ENCODE measurements at regions not wholly inside any gene's neighbourhood (a gene's known extent, or its start where the extent isn't known, plus 50 kb on each side); places are given as distances from the start of the nearest gene placed in this dataset.

- no peaks in the 10 kb centered on the region for H3K4me1 ChIP-seq (ENCODE audit: control insufficient read depth, insufficient read depth, low read length)
- ChIA-PET CTCF (no interaction called here), POLR2A (no interaction called here)
- ATAC-seq, result no peak
- H3K9me3 ChIP-seq (ENCODE audit: control insufficient read depth, insufficient read depth, low read depth, low read length), result no peaks in the 10 kb centered on the region
- no peak overlapping the region for H3K4me3 ChIP-seq (ENCODE audit: low read depth in 2 of 2, low read length in 2 of 2)
- BruUV-seq (replicated peaks), result no TSS peak
- H3K27ac ChIP-seq (ENCODE audit: low read length), result no peak overlapping the region
- H3K36me3 ChIP-seq (ENCODE audit: control insufficient read depth, insufficient read depth, low read length), result no peaks in the 10 kb centered on the region
- TF ChIP-seq SIN3A (IDR thresholded peaks at IDR 0.05; ENCODE audit: borderline replicate concordance, insufficient read depth, low read depth, low read length) (no peak), CTCF (IDR thresholded peaks at IDR 0.05) (no peak), TCF7L2 (IDR thresholded peaks at IDR 0.05; ENCODE audit: low read depth, low read length) (no peak), POLR2AphosphoS5 (IDR thresholded peaks at IDR 0.05; ENCODE audit: low read depth, low read length) (no peak)
- TF ChIP-seq, protein P1, sequence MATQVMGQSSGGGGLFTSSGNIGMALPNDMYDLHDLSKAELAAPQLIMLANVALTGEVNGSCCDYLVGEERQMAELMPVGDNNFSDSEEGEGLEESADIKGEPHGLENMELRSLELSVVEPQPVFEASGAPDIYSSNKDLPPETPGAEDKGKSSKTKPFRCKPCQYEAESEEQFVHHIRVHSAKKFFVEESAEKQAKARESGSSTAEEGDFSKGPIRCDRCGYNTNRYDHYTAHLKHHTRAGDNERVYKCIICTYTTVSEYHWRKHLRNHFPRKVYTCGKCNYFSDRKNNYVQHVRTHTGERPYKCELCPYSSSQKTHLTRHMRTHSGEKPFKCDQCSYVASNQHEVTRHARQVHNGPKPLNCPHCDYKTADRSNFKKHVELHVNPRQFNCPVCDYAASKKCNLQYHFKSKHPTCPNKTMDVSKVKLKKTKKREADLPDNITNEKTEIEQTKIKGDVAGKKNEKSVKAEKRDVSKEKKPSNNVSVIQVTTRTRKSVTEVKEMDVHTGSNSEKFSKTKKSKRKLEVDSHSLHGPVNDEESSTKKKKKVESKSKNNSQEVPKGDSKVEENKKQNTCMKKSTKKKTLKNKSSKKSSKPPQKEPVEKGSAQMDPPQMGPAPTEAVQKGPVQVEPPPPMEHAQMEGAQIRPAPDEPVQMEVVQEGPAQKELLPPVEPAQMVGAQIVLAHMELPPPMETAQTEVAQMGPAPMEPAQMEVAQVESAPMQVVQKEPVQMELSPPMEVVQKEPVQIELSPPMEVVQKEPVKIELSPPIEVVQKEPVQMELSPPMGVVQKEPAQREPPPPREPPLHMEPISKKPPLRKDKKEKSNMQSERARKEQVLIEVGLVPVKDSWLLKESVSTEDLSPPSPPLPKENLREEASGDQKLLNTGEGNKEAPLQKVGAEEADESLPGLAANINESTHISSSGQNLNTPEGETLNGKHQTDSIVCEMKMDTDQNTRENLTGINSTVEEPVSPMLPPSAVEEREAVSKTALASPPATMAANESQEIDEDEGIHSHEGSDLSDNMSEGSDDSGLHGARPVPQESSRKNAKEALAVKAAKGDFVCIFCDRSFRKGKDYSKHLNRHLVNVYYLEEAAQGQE (IDR thresholded peaks at IDR 0.05; ENCODE audit: insufficient read depth in 1 of 2, low read depth in 2 of 2, low read length in 1 of 2), result no peak
- intact Hi-C loops (cut with micrococcal nuclease; ENCODE audit: unreplicated experiment) (no loop called here), in situ Hi-C loops (cut with HindIII; ENCODE audit: low pct_unique_long_range_greater_than_20kb, low sequenced_read_pairs) (no loop called here)
- no peaks in the 10 kb centered on the region for H3K27me3 ChIP-seq (ENCODE audit: control insufficient read depth, insufficient read depth, low read length)
- no peak for DNase-seq (ENCODE audit: low read depth, low spot score)
These were observed 507.1 kb upstream of the TNP1 start for GRCh38 chr2:217366966-217367365.

DNA sequence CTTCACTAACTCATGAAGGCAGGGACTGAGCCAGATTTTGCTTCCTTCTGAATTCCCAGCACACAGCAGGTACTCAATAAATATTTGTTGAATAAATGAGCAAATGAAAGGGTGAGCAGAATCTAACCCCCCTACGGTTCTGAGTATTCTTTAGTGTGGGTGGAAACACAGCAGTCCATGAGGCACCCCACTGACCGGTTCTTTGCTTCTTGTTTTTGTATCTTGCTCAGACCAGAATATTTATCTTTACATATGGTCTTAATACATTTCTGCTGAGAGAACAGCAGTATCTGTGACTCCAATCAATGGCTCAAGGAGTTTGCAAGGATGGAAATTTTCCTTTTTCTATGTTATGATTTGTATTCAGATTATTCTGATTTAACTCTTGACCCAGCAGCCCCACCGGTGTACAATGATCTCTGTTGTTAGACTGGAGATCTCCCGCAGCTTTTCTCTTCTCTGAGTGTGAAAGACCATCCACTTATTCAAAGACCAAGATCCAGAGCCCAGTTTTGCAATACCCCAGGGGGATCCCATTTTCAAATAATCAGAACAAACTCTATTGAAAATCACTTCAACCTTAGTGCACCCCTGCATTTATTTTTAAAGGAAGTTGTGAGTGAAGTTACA, 506.5 kb upstream of the TNP1 start:
- ATAC-seq, result no peak
- no peak for DNase-seq (ENCODE audit: low read depth, low spot score)
- ChIA-PET CTCF (no interaction called here), POLR2A (no interaction called here)
- no peaks in the 10 kb centered on the region for H3K4me1 ChIP-seq (ENCODE audit: control insufficient read depth, insufficient read depth, low read length)
- H3K36me3 ChIP-seq (ENCODE audit: control insufficient read depth, insufficient read depth, low read length), result no peaks in the 10 kb centered on the region
- no peak overlapping the region for H3K27ac ChIP-seq (ENCODE audit: low read length)
- intact Hi-C loops (cut with micrococcal nuclease; ENCODE audit: unreplicated experiment) (no loop called here), in situ Hi-C loops (cut with HindIII; ENCODE audit: low pct_unique_long_range_greater_than_20kb, low sequenced_read_pairs) (no loop called here)
- no peak overlapping the region for H3K4me3 ChIP-seq (ENCODE audit: low read depth in 2 of 2, low read length in 2 of 2)
- TF ChIP-seq TCF7L2 (IDR thresholded peaks at IDR 0.05; ENCODE audit: low read depth, low read length), result no peak
- TF ChIP-seq CTCF (IDR thresholded peaks at IDR 0.05), result no peak
- TF ChIP-seq, protein P1 (IDR thresholded peaks at IDR 0.05; ENCODE audit: insufficient read depth in 1 of 2, low read depth in 2 of 2, low read length in 1 of 2), result no peak
- TF ChIP-seq POLR2AphosphoS5 (IDR thresholded peaks at IDR 0.05; ENCODE audit: low read depth, low read length), result no peak
- TF ChIP-seq SIN3A (IDR thresholded peaks at IDR 0.05; ENCODE audit: borderline replicate concordance, insufficient read depth, low read depth, low read length), result no peak
- no peaks in the 10 kb centered on the region for H3K9me3 ChIP-seq (ENCODE audit: control insufficient read depth, insufficient read depth, low read depth, low read length)
- no peaks in the 10 kb centered on the region for H3K27me3 ChIP-seq (ENCODE audit: control insufficient read depth, insufficient read depth, low read length)
- BruUV-seq (replicated peaks), result no TSS peak

All from Panc1 (cell line).